ENCODE measurements at regions not wholly inside any gene's neighbourhood (a gene's known extent, or its start where the extent isn't known, plus 50 kb on each side); places are given as distances from the start of the nearest gene placed in this dataset.

DNA sequence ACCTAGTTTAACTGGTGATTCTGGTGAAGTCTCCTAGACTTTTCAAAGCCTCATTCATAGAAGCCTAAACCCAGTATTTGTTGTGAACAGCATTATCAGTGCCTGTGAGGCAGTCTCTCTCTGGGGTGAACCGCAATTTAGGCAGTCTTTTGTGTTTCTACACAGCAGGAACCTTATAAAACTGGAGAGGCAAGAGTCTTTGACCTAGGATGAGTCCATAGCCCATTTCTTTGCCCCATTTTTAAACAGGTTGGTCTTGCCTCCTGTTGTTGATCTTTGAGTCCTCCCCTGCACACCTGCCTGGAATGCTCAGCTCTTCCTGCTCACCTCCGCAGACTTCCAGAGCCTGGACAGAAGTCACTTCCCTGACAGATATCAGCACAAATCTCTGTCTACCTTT is 51.2 kb upstream of the NRP1 start:
- H3K4me3 ChIP-seq (ENCODE audit: insufficient read depth, low read depth, low read length), result no peak overlapping the region
- no peaks in the 10 kb centered on the region for H3K9me3 ChIP-seq (ENCODE audit: control insufficient read depth, low read length)
- H3K36me3 ChIP-seq (ENCODE audit: control insufficient read depth, insufficient read depth, low read length), result no peaks in the 10 kb centered on the region
- no peak overlapping the region for H3K27ac ChIP-seq (ENCODE audit: insufficient read depth, low read depth, low read length, poor library complexity, severe bottlenecking)
- WGBS, 2 experiments, result 63 to 75% methylated on average over 2 of the region's 2 CpGs
- peaks cover 12% of the 10 kb centered on the region for H3K4me1 ChIP-seq (ENCODE audit: control insufficient read depth, insufficient read depth, low read length)
- no peaks in the 10 kb centered on the region for H3K27me3 ChIP-seq (ENCODE audit: control insufficient read depth, insufficient read depth, low read length, poor library complexity, severe bottlenecking)

- H3K27ac ChIP-seq (ENCODE audit: insufficient read depth, low read depth, low read length, poor library complexity, severe bottlenecking), result no peak overlapping the region
- H3K4me1 ChIP-seq (ENCODE audit: control insufficient read depth, insufficient read depth, low read length), result peaks cover 14% of the 10 kb centered on the region
- WGBS, 2 experiments, result 95 to 96% methylated on average over 5 of the region's 5 CpGs
Observed at GRCh38 chr10:33385015-33385414, 50.5 kb upstream of the NRP1 start.

More at GRCh38 chr10:33385015-33385414, 50.5 kb upstream of the NRP1 start:
- H3K27me3 ChIP-seq (ENCODE audit: control insufficient read depth, insufficient read depth, low read length, poor library complexity, severe bottlenecking), result no peaks in the 10 kb centered on the region
- H3K9me3 ChIP-seq (ENCODE audit: control insufficient read depth, low read length), result no peaks in the 10 kb centered on the region
- no peaks in the 10 kb centered on the region for H3K36me3 ChIP-seq (ENCODE audit: control insufficient read depth, insufficient read depth, low read length)
- no peak overlapping the region for H3K4me3 ChIP-seq (ENCODE audit: insufficient read depth, low read depth, low read length)

All from ectodermal cell (in vitro differentiated cells).